HL-60 (cell line): ENCODE measurements at regions not wholly inside any gene's neighbourhood (a gene's known extent, or its start where the extent isn't known, plus 50 kb on each side); places are given as distances from the start of the nearest gene placed in this dataset.

Source experiments
- DNase-seq, 2 experiments: peaks; one replicate each; pipeline ENCODE4 v3.0.0-alpha.2; 2010 to 2020; ENCODE audit warnings: low read depth in 1 of 2, low spot score in 1 of 2
- H3K27ac ChIP-seq: fragments of 250-450 bp; sonication (Bioruptor Pico); replicated peaks from 2 replicates; pipeline ENCODE4 v1.5.1; 2020; ENCODE audit warnings: mild to moderate bottlenecking, moderate library complexity
- H3K27me3 ChIP-seq: fragments of 250-450 bp; sonication (Bioruptor Pico); 2 replicates; pipeline ENCODE4 v1.5.1; 2021; ENCODE audit warnings: mild to moderate bottlenecking, moderate library complexity; ENCODE audit not compliant: insufficient read depth, poor library complexity, severe bottlenecking
- H3K4me3 ChIP-seq: replicated peaks from 2 replicates; pipeline ENCODE4 v1.5.1; 2011; ENCODE audit warnings: mild to moderate bottlenecking, control low read depth, low read length; ENCODE audit not compliant: insufficient read depth
- GABPA ChIP-seq: IDR thresholded peaks from 2 replicates; pipeline ENCODE4 v1.6.1; 2012; ENCODE audit warnings: low read depth
- POLR2AphosphoS5 ChIP-seq: IDR thresholded peaks from 2 replicates; pipeline ENCODE4 v1.6.1; 2012; ENCODE audit warnings: low read depth
- REST ChIP-seq: IDR thresholded peaks from 2 replicates; pipeline ENCODE4 v1.6.1; 2012; ENCODE audit warnings: low read depth; ENCODE audit not compliant: insufficient replicate concordance
- SPI1 ChIP-seq: IDR thresholded peaks from 2 replicates; pipeline ENCODE4 v1.6.1; 2012; ENCODE audit warnings: low read depth, mild to moderate bottlenecking, borderline replicate concordance
- TF ChIP-seq, protein P1 (sequence below): IDR thresholded peaks from one replicate; pipeline ENCODE4 v1.5.1; 2011; ENCODE audit warnings: low read length, control low read depth, inconsistent platforms; ENCODE audit not compliant: insufficient read depth

- no peak overlapping the region for H3K27ac ChIP-seq
- TF ChIP-seq, protein P1, sequence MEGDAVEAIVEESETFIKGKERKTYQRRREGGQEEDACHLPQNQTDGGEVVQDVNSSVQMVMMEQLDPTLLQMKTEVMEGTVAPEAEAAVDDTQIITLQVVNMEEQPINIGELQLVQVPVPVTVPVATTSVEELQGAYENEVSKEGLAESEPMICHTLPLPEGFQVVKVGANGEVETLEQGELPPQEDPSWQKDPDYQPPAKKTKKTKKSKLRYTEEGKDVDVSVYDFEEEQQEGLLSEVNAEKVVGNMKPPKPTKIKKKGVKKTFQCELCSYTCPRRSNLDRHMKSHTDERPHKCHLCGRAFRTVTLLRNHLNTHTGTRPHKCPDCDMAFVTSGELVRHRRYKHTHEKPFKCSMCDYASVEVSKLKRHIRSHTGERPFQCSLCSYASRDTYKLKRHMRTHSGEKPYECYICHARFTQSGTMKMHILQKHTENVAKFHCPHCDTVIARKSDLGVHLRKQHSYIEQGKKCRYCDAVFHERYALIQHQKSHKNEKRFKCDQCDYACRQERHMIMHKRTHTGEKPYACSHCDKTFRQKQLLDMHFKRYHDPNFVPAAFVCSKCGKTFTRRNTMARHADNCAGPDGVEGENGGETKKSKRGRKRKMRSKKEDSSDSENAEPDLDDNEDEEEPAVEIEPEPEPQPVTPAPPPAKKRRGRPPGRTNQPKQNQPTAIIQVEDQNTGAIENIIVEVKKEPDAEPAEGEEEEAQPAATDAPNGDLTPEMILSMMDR: no peak
- no peak for TF ChIP-seq POLR2AphosphoS5
- no peak for TF ChIP-seq REST
- no peak for TF ChIP-seq SPI1
- no peak for TF ChIP-seq GABPA
- H3K4me3 ChIP-seq: no peak overlapping the region
- no peaks in the 10 kb centered on the region for H3K27me3 ChIP-seq
- no peak for DNase-seq
Observed at GRCh38 chr4:153974452-153974851, 185.6 kb upstream of the SFRP2 start.

- Histone ChIP-seq H3K27ac (no peak overlapping the region), H3K27me3 (no peaks in the 10 kb centered on the region), H3K4me3 (no peak overlapping the region)
- TF ChIP-seq GABPA (no peak), POLR2AphosphoS5 (no peak), REST (no peak), SPI1 (no peak)
- TF ChIP-seq, protein P1: no peak
- DNase-seq: no peak
Observed at GRCh38 chr4:153973942-153974341, 185.1 kb upstream of the SFRP2 start.

GRCh38 chr4:153971899-153972298 is 183.0 kb upstream of the SFRP2 start:
- Histone ChIP-seq H3K27ac (no peak overlapping the region), H3K27me3 (no peaks in the 10 kb centered on the region), H3K4me3 (no peak overlapping the region)
- no peak for TF ChIP-seq SPI1
- no peak for TF ChIP-seq GABPA
- TF ChIP-seq REST: no peak
- TF ChIP-seq, protein P1: no peak
- TF ChIP-seq POLR2AphosphoS5: no peak
- DNase-seq: no peak
